Liver (tissue), 8 donors: ENCODE measurements at regions not wholly inside any gene's neighbourhood (a gene's known extent, or its start where the extent isn't known, plus 50 kb on each side); places are given as distances from the start of the nearest gene placed in this dataset.

Source experiments
- DNase-seq: peaks from one replicate; pipeline ENCODE4 v3.0.0-alpha.2; 2017; ENCODE audit warnings: low spot score
- H3K27ac ChIP-seq, 2 donors: one replicate each; pipeline ENCODE4 v1.7.0; 2013; ENCODE audit warnings: inconsistent platforms in 2 of 2, low read length in 2 of 2, control low read depth in 1 of 2, low read depth in 1 of 2, mild to moderate bottlenecking in 1 of 2
- H3K27me3 ChIP-seq, 4 donors: one replicate each; pipeline versions ENCODE4 v1.6.1 to v1.7.0; 2013; ENCODE audit warnings: low read length in 3 of 4, inconsistent platforms in 1 of 4, mild to moderate bottlenecking in 1 of 4, moderate library complexity in 1 of 4; ENCODE audit not compliant: control insufficient read depth in 4 of 4, insufficient read depth in 4 of 4
- H3K36me3 ChIP-seq, 4 donors: one replicate each; pipeline versions ENCODE4 v1.6.1 to v1.7.0; 2013; ENCODE audit warnings: low read length in 3 of 4, mild to moderate bottlenecking in 3 of 4, low read depth in 1 of 4, moderate library complexity in 1 of 4; ENCODE audit not compliant: control insufficient read depth in 4 of 4, insufficient read depth in 3 of 4
- H3K4me1 ChIP-seq, 4 donors: one replicate each; pipeline versions ENCODE4 v1.6.1 to v1.7.0; 2013; ENCODE audit warnings: low read length in 3 of 4, mild to moderate bottlenecking in 3 of 4, moderate library complexity in 1 of 4; ENCODE audit not compliant: control insufficient read depth in 4 of 4, insufficient read depth in 4 of 4
- H3K4me3 ChIP-seq, 3 donors: one replicate each; pipeline versions ENCODE4 v1.6.1 to v1.7.0; 2013; ENCODE audit warnings: low read length in 3 of 3, control low read depth in 1 of 3, low read depth in 1 of 3, mild to moderate bottlenecking in 1 of 3
- H3K9ac ChIP-seq, 2 donors: one replicate each; pipeline ENCODE4 v1.7.0; 2013; ENCODE audit warnings: low read length in 2 of 2, mild to moderate bottlenecking in 2 of 2, moderate library complexity in 2 of 2, control low read depth in 1 of 2, low read depth in 1 of 2
- H3K9me3 ChIP-seq, 4 donors: one replicate each; pipeline versions ENCODE4 v1.6.1 to v1.7.0; 2013; ENCODE audit warnings: low read length in 3 of 4; ENCODE audit not compliant: control insufficient read depth in 4 of 4
- ATF3 ChIP-seq: IDR thresholded peaks from 2 replicates; pipeline ENCODE4 v1.6.1; 2016; ENCODE audit warnings: antibody characterized with exemption
- CTCF ChIP-seq: fragments of 150-350 bp; IDR thresholded peaks from 2 replicates; pipeline ENCODE4 v1.5.1; 2017; ENCODE audit warnings: improper control_type of control experiment, low read depth, low read length; ENCODE audit not compliant: missing input control
- EGR1 ChIP-seq, 2 donors: IDR thresholded peaks; 2 replicates each; pipeline ENCODE4 v1.6.1; 2016 to 2018; ENCODE audit warnings: antibody characterized with exemption in 2 of 2, low read depth in 2 of 2
- FOXA1 ChIP-seq: IDR thresholded peaks from 2 replicates; pipeline ENCODE4 v1.6.1; 2016; ENCODE audit warnings: antibody characterized with exemption
- FOXA2 ChIP-seq: IDR thresholded peaks from 2 replicates; pipeline ENCODE4 v1.6.1; 2016; ENCODE audit warnings: antibody characterized with exemption
- GABPA ChIP-seq, 2 donors: IDR thresholded peaks in 1 of 2; conservative IDR thresholded peaks in 1 of 2; 2 replicates each; pipeline ENCODE4 v1.6.1; 2016; ENCODE audit warnings: antibody characterized with exemption in 2 of 2, mild to moderate bottlenecking in 1 of 2, moderate library complexity in 1 of 2
- HNF4A ChIP-seq, 2 donors: conservative IDR thresholded peaks; 2 replicates each; pipeline ENCODE4 v1.6.1; 2016; ENCODE audit warnings: antibody characterized with exemption in 2 of 2, mild to moderate bottlenecking in 2 of 2
- HNF4G ChIP-seq: IDR thresholded peaks from 2 replicates; pipeline ENCODE4 v1.6.1; 2016; ENCODE audit warnings: antibody characterized with exemption
- JUND ChIP-seq, 2 donors: IDR thresholded peaks; 2 replicates each; pipeline ENCODE4 v1.6.1; 2016; ENCODE audit warnings: antibody characterized with exemption in 2 of 2
- MAX ChIP-seq: IDR thresholded peaks from 2 replicates; pipeline ENCODE4 v1.6.1; 2016; ENCODE audit warnings: antibody characterized with exemption
- NR2F2 ChIP-seq: IDR thresholded peaks from 2 replicates; pipeline ENCODE4 v1.6.1; 2016; ENCODE audit warnings: antibody characterized with exemption
- RAD21 ChIP-seq, 2 donors: IDR thresholded peaks; 2 replicates each; pipeline ENCODE4 v1.6.1; 2016; ENCODE audit warnings: antibody characterized with exemption in 2 of 2, mild to moderate bottlenecking in 2 of 2
- REST ChIP-seq: IDR thresholded peaks from 2 replicates; pipeline ENCODE4 v1.6.1; 2016; ENCODE audit warnings: antibody characterized with exemption, mild to moderate bottlenecking
- RXRA ChIP-seq, 2 donors: IDR thresholded peaks; 2 replicates each; pipeline ENCODE4 v1.6.1; 2017 to 2018; ENCODE audit warnings: antibody characterized with exemption in 2 of 2, mild to moderate bottlenecking in 1 of 2
- SP1 ChIP-seq: IDR thresholded peaks from 2 replicates; pipeline ENCODE4 v1.6.1; 2018; ENCODE audit warnings: antibody characterized with exemption, mild to moderate bottlenecking
- TAF1 ChIP-seq: conservative IDR thresholded peaks from 2 replicates; pipeline ENCODE4 v1.6.1; 2016; ENCODE audit warnings: antibody characterized with exemption, mild to moderate bottlenecking
- YY1 ChIP-seq: IDR thresholded peaks from 2 replicates; pipeline ENCODE4 v1.6.1; 2016; ENCODE audit warnings: antibody characterized with exemption, mild to moderate bottlenecking
- ZBTB33 ChIP-seq: IDR thresholded peaks from 2 replicates; pipeline ENCODE4 v1.6.1; 2016; ENCODE audit warnings: antibody characterized with exemption
- WGBS: extraction: QIAGEN DNeasy Blood & Tissue Kit; methylation state at CpG from one replicate; pipeline ENCODE4 v1.1.7; 2013; 5-methylcytosine and 5-hydroxymethylcytosine counted together
- donor health status: healthy.
- donor health status: healthy.
- donor health status: healthy.
- donor health status: healthy.
- donor health status: healthy.

- H3K9me3 ChIP-seq = no peaks in the 10 kb centered on the region
- no peak overlapping the region for H3K4me3 ChIP-seq
- no peaks in the 10 kb centered on the region for H3K36me3 ChIP-seq
- DNase-seq = no peak
- WGBS = 46% methylated on average over 2 of the region's 2 CpGs
- H3K9ac ChIP-seq = no peak overlapping the region
- no peaks in the 10 kb centered on the region for H3K4me1 ChIP-seq
- no peak overlapping the region for H3K27ac ChIP-seq
- H3K27me3 ChIP-seq = peaks cover 0 to 3% (median 0%) of the 10 kb centered on the region in 4 donors
- TF ChIP-seq JUND (IDR thresholded peaks at IDR 0.05) = no peak
- TF ChIP-seq CTCF = no peak
- no peak for TF ChIP-seq TAF1
- no peak for TF ChIP-seq YY1
- TF ChIP-seq NR2F2 = no peak
- TF ChIP-seq GABPA (IDR thresholded peaks at IDR 0.05 in 1 of 2, conservative IDR thresholded peaks at IDR 0.05 in 1 of 2) = no peak
- TF ChIP-seq ZBTB33 = no peak
- no peak for TF ChIP-seq SP1
- TF ChIP-seq REST = no peak
- no peak for TF ChIP-seq MAX
- no peak for TF ChIP-seq RXRA (IDR thresholded peaks at IDR 0.05)
- TF ChIP-seq FOXA2 = no peak
- no peak for TF ChIP-seq ATF3
- no peak for TF ChIP-seq RAD21 (IDR thresholded peaks at IDR 0.05)
- no peak for TF ChIP-seq EGR1 (IDR thresholded peaks at IDR 0.05; ENCODE audit: low read depth in 2 of 2)
- TF ChIP-seq HNF4A (conservative IDR thresholded peaks at IDR 0.05) = no peak
- TF ChIP-seq FOXA1 = no peak
- no peak for TF ChIP-seq HNF4G
Measured at GRCh38 chr13:74819549-74819948, 662.4 kb downstream of the TBC1D4 start.

GRCh38 chr13:74816737-74817136 lies 665.2 kb downstream of the TBC1D4 start:
- Histone ChIP-seq H3K4me3 (no peak overlapping the region), H3K27me3 (peaks cover 0 to 3% (median 0%) of the 10 kb centered on the region in 4 donors), H3K4me1 (no peaks in the 10 kb centered on the region), H3K9ac (no peak overlapping the region), H3K9me3 (no peaks in the 10 kb centered on the region), H3K36me3 (no peaks in the 10 kb centered on the region), H3K27ac (no peak overlapping the region)
- no peak for TF ChIP-seq ZBTB33
- TF ChIP-seq GABPA (IDR thresholded peaks at IDR 0.05 in 1 of 2, conservative IDR thresholded peaks at IDR 0.05 in 1 of 2) = no peak
- no peak for TF ChIP-seq HNF4G
- TF ChIP-seq YY1 = no peak
- TF ChIP-seq NR2F2 = no peak
- no peak for TF ChIP-seq CTCF
- TF ChIP-seq TAF1 = no peak
- TF ChIP-seq FOXA2 = no peak
- no peak for TF ChIP-seq JUND (IDR thresholded peaks at IDR 0.05)
- no peak for TF ChIP-seq RXRA (IDR thresholded peaks at IDR 0.05)
- TF ChIP-seq MAX = no peak
- TF ChIP-seq RAD21 (IDR thresholded peaks at IDR 0.05) = no peak
- no peak for DNase-seq
- 77% methylated on average over 1 of the region's 1 CpG for WGBS
